GM18505 (cell line): ENCODE measurements at regions not wholly inside any gene's neighbourhood (a gene's known extent, or its start where the extent isn't known, plus 50 kb on each side); places are given as distances from the start of the nearest gene placed in this dataset.

Experiments used
- ATAC-seq: cut with Tn5 transposase; IDR thresholded peaks from one replicate; pipeline ENCODE4 v1.9.1; 2021; ENCODE audit not compliant: unreplicated experiment
- POLR2A ChIP-seq: IDR thresholded peaks from 4 replicates; pipeline ENCODE4 v1.6.1; 2011; ENCODE audit warnings: borderline replicate concordance; ENCODE audit not compliant: insufficient read depth, insufficient read length; ENCODE audit errors: extremely low read depth

DNA sequence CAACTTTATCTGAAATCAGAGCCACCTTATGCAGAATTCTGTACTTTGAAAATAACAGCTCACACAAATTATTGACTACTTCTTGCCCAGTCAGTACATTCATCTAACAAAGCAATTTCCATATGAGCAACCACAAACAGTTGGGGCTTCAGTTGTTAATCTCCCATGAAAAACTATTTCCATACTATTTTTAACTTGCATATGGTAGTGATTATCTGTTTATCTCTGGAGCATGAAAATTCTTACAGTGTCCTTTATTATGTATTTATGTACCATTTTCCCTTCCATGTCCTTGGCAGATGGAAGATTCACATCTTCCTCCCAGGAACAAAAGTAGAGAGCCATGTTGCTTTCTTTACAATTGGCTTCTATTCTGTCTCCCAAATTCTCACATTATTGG, 285.7 kb downstream of the CRPPA start:
- ATAC-seq, result no peak
- no peak for TF ChIP-seq POLR2A

- ATAC-seq, result no peak
- no peak for TF ChIP-seq POLR2A
These were observed 290.9 kb downstream of the CRPPA start for GRCh38 chr7:16130111-16131110.

DNA sequence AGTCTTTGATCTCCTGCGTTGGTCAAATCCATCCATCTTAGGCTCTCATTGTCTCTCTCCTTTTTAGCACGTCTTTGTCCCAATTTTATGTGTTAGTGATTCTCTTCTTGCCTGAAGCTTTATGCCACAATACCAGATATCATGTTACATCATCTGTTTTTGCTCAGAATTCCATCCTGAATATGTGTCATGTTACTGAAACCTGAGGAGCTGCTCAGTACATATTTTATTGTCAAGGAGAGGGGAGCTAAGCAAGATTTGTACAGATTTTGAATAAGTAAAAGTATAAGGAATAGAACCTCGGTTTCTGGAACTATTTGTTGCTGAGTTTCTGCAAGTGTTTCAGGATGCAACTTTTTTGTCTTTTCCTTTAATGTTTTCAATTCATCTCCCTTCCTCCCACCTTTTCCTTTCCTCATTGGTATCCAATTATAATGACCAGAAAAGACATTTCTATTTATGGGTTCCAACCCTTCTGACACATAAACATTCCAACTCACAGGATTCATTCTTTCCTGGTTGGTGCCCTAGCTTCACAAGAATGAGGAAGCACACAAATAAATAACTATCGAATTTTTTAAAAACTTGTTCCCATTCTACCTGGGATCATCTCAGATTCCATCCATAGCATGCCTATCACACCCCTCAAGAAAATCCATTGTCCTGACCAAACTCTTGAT, 291.8 kb downstream of the CRPPA start:
- TF ChIP-seq POLR2A, result no peak
- ATAC-seq, result no peak

DNA sequence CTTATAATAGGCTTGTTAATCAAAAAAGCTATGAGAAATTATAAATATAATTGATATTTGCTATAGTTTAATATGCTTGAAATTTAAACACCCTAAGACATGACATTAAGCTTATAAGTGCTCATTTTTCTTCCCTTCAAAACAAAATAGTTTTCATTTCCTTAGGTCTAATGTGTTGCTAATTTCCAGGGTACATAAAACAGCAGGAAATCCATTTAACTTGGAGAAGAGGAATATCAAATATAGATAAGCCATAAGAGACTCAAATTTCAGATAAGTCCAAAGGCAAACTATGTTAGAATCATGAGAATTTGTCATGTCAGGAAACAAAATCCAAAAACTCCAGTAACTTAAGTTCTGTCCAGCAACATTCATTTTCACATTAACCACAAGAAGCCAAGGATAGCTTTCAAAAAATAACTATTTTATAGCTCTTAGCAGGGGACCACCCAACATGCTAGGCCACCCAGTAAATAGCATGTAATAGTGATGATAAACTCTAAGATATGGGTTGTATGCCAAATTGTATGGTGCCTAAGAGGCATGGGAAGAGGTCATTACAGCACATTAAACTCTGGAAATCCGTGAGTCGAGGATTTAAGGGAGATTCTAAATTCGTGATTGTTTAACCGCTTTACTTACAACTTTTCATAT, 298.1 kb downstream of the CRPPA start:
- TF ChIP-seq POLR2A, result no peak
- ATAC-seq, result no peak

DNA sequence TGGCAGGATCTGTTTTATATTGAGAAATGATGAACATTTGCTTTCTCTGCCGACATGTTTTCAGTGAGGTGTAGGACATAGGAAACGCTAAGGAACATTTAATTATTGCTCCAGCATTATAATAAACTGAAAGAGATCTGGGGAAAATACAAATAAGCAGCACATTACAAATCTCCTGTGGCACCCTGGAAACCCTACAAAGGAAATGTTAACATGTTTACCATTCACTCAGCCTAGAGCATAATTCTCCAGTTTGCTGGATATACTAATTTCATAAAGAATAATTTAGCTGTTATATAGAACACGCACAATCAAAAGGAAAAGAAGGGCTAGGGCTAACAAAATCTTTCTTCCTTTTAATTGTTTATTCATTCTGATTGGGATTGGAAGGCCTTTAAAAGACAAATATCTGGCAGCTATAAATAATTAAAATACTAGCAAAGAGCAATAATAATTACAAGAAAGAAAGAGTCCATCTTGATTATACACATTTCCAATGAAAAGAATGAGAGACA, 299.4 kb downstream of the CRPPA start:
- ATAC-seq, result no peak
- no peak for TF ChIP-seq POLR2A

GRCh38 chr7:16115374-16115773, 306.0 kb downstream of the CRPPA start:
- TF ChIP-seq POLR2A, result no peak
- no peak for ATAC-seq

DNA sequence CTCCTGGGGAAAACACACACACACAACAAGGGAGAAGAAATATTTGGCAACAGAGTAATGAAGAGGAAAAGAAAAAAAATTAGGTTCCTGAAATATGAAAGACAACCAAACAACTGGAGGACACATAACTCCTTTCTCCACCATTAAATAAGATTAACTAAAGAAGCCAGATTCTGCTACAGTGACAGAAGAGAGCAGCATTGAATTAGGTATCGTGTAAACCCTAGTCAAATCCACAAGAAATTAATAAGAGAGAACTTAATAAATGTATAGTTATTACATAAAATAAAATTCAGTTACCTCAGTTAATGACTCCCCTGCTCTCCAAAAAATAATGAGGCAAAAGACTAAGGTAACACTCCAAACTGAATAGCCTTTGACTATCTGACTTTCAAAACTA, 306.7 kb downstream of the CRPPA start:
- no peak for TF ChIP-seq POLR2A
- ATAC-seq, result no peak

DNA sequence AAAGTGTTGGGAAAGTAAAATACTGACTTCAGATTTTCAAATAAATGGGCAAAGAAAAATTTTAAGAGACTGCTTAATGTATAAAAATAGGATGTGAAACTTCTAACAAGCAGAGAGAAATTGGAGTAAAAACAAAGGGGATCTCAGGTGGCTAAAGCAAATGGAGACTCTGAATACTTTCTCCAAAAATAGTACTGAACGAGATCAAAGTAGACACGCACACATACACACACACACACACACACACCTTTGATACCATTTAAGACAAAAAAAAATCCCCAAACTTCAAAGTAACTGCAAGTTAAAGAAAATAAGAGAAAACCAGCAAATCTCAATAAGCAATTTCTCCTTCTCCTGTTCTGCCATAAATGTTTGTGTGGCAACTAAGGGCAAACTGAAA, 307.3 kb downstream of the CRPPA start:
- no peak for TF ChIP-seq POLR2A
- ATAC-seq, result no peak

GRCh38 chr7:16113058-16113457, 308.3 kb downstream of the CRPPA start:
- TF ChIP-seq POLR2A, result no peak
- no peak for ATAC-seq

DNA sequence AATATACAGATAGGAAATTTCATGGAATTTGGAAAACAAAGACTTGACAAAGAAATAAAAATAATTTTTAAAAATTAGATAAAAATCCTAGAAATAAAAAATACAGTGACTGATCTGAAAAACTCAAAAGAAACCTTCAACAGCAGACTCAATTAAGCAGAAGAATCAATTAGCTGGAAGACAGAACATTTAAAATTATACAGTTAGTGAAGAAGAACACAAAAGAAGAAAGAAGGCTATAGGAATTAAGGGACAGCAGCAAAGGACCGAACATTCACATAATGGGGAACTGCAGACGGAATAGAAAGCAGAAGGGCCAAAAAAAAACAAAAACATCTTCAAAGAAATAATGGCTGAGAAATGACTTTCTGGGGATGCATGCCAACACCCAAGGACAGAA, 314.5 kb downstream of the CRPPA start:
- no peak for ATAC-seq
- no peak for TF ChIP-seq POLR2A

GRCh38 chr7:16106300-16106699, 315.0 kb downstream of the CRPPA start:
- no peak for TF ChIP-seq POLR2A
- ATAC-seq, result no peak

DNA sequence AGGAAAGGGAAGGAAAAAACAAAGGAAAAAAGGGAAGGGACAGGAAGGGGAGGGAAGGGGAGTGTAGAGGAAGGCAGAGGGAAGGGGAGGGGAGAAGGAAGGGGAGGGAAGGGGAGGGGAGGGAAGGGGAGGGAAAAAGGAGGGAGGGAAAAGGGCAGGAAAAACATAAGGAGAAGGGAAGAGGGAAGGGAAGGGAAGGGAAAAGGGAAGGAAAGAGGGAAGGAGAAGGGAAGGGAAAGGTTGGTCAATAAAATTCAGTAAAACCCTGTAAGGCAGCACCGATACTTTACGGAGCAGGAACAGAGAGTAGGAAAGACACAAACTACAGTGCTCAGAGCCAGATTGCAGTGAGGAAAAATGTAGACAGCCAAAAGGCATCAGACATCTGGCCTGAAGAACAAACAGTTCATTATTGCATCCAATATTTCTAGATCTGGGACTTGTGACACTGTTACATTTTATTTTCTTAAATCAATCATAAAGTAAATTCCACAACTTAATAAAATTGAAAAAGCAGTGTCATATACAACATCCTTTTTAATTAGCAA, 322.0 kb downstream of the CRPPA start:
- TF ChIP-seq POLR2A, result no peak
- no peak for ATAC-seq

DNA sequence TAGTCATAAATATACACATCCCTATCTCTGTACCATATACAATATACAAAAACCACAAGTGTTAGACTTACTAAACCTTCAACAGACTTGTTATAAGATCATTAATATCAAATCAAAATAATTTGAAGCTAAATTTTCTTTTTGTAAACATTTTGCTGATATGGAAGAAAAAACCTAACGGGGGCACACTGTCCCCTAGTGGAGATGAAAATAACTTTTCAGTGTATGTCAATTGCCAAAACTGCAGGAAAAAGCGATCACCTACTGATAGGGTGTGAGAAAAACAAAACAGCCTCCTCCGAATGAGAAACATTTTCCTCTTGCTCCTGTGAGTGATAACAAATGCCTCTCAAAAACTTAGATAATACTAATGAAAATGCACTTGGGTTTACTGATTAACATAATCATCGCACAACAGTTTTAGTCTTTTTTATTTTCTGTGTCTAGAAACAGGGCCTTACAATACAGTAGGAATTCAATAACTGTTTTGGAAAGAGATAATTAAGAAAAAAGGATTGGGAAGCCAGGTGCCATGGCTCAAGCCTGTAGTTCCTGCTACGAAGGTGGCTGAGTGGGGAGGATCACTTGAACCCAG, 322.7 kb downstream of the CRPPA start:
- TF ChIP-seq POLR2A, result no peak
- no peak for ATAC-seq
